HL-60 (cell line): ENCODE measurements at regions not wholly inside any gene's neighbourhood (a gene's known extent, or its start where the extent isn't known, plus 50 kb on each side); places are given as distances from the start of the nearest gene placed in this dataset.

Source experiments
- DNase-seq, 2 experiments: peaks; one replicate each; pipeline ENCODE4 v3.0.0-alpha.2; 2010 to 2020; ENCODE audit warnings: low read depth in 1 of 2, low spot score in 1 of 2
- H3K27ac ChIP-seq: fragments of 250-450 bp; sonication (Bioruptor Pico); replicated peaks from 2 replicates; pipeline ENCODE4 v1.5.1; 2020; ENCODE audit warnings: mild to moderate bottlenecking, moderate library complexity
- H3K27me3 ChIP-seq: fragments of 250-450 bp; sonication (Bioruptor Pico); 2 replicates; pipeline ENCODE4 v1.5.1; 2021; ENCODE audit warnings: mild to moderate bottlenecking, moderate library complexity; ENCODE audit not compliant: insufficient read depth, poor library complexity, severe bottlenecking
- H3K4me3 ChIP-seq: replicated peaks from 2 replicates; pipeline ENCODE4 v1.5.1; 2011; ENCODE audit warnings: mild to moderate bottlenecking, control low read depth, low read length; ENCODE audit not compliant: insufficient read depth
- GABPA ChIP-seq: IDR thresholded peaks from 2 replicates; pipeline ENCODE4 v1.6.1; 2012; ENCODE audit warnings: low read depth
- POLR2AphosphoS5 ChIP-seq: IDR thresholded peaks from 2 replicates; pipeline ENCODE4 v1.6.1; 2012; ENCODE audit warnings: low read depth
- SPI1 ChIP-seq: IDR thresholded peaks from 2 replicates; pipeline ENCODE4 v1.6.1; 2012; ENCODE audit warnings: low read depth, mild to moderate bottlenecking, borderline replicate concordance
- TF ChIP-seq, protein P1 (sequence below): IDR thresholded peaks from one replicate; pipeline ENCODE4 v1.5.1; 2011; ENCODE audit warnings: low read length, control low read depth, inconsistent platforms; ENCODE audit not compliant: insufficient read depth
- TF ChIP-seq, protein P2 (sequence below): IDR thresholded peaks from 2 replicates; pipeline ENCODE4 v1.6.1; 2012; ENCODE audit warnings: low read depth; ENCODE audit not compliant: insufficient replicate concordance

DNA sequence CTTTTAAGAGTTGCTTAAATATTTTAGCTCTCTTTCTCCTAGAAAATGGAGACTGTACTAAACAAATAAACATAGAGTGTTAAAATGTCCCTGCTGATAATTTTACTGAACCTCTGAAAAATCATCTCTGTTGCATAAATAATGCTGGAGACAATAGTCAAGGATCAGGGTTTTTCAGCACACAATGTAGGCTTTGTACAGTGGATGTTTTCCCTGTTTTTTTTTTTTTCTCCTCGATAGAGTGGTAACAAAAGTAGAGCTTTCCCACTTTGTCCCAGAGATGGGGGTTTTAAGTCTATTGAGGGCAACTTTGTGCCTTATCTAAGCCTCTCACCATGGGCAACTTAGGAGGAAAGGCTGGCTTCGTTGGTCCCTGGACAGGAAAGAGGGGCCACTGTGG, 222.6 kb upstream of the HDDC2 start:
- H3K27ac ChIP-seq, result no peak overlapping the region
- no peak overlapping the region for H3K4me3 ChIP-seq
- DNase-seq, result no peak
- TF ChIP-seq GABPA (no peak), SPI1 (no peak), POLR2AphosphoS5 (no peak)
- TF ChIP-seq, protein P1, sequence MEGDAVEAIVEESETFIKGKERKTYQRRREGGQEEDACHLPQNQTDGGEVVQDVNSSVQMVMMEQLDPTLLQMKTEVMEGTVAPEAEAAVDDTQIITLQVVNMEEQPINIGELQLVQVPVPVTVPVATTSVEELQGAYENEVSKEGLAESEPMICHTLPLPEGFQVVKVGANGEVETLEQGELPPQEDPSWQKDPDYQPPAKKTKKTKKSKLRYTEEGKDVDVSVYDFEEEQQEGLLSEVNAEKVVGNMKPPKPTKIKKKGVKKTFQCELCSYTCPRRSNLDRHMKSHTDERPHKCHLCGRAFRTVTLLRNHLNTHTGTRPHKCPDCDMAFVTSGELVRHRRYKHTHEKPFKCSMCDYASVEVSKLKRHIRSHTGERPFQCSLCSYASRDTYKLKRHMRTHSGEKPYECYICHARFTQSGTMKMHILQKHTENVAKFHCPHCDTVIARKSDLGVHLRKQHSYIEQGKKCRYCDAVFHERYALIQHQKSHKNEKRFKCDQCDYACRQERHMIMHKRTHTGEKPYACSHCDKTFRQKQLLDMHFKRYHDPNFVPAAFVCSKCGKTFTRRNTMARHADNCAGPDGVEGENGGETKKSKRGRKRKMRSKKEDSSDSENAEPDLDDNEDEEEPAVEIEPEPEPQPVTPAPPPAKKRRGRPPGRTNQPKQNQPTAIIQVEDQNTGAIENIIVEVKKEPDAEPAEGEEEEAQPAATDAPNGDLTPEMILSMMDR, result no peak
- TF ChIP-seq, protein P2, sequence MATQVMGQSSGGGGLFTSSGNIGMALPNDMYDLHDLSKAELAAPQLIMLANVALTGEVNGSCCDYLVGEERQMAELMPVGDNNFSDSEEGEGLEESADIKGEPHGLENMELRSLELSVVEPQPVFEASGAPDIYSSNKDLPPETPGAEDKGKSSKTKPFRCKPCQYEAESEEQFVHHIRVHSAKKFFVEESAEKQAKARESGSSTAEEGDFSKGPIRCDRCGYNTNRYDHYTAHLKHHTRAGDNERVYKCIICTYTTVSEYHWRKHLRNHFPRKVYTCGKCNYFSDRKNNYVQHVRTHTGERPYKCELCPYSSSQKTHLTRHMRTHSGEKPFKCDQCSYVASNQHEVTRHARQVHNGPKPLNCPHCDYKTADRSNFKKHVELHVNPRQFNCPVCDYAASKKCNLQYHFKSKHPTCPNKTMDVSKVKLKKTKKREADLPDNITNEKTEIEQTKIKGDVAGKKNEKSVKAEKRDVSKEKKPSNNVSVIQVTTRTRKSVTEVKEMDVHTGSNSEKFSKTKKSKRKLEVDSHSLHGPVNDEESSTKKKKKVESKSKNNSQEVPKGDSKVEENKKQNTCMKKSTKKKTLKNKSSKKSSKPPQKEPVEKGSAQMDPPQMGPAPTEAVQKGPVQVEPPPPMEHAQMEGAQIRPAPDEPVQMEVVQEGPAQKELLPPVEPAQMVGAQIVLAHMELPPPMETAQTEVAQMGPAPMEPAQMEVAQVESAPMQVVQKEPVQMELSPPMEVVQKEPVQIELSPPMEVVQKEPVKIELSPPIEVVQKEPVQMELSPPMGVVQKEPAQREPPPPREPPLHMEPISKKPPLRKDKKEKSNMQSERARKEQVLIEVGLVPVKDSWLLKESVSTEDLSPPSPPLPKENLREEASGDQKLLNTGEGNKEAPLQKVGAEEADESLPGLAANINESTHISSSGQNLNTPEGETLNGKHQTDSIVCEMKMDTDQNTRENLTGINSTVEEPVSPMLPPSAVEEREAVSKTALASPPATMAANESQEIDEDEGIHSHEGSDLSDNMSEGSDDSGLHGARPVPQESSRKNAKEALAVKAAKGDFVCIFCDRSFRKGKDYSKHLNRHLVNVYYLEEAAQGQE, result no peak
- H3K27me3 ChIP-seq, result peaks cover 15% of the 10 kb centered on the region

DNA sequence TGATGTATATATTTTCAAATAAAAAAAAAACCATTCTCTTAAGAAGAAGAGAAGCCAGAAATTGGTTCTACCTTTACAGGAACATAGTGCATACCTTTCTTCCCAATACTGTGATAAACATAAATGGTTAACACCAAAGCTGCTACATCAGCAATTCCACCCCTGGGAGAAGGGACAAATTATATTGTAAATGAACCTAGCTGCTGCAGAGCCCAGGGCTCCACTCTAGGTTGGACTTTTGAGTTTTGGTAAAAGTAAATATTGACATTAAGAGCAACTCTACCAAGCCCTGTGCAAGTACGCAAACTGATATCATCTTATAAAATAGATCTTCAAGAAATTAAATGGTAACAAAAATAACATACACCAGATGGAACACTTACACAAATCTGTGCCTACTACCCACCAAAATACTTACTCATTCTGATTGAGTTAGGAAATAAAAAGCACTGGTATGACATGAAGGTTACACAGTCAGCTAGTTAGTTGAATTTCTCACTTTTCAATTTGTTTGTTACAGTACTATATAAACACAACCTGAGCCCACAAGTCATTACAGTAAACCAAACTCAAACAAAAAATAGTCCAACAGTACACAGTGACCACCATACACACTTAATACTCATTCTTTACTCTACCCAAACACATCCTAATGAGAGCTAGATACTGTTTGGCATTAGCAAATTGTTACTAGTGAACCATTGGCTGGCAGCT, 223.3 kb upstream of the HEY2 start:
- no peak for TF ChIP-seq GABPA
- no peak for TF ChIP-seq POLR2AphosphoS5
- TF ChIP-seq, protein P1, result no peak
- no peak for TF ChIP-seq SPI1
- TF ChIP-seq, protein P2, result no peak

DNA sequence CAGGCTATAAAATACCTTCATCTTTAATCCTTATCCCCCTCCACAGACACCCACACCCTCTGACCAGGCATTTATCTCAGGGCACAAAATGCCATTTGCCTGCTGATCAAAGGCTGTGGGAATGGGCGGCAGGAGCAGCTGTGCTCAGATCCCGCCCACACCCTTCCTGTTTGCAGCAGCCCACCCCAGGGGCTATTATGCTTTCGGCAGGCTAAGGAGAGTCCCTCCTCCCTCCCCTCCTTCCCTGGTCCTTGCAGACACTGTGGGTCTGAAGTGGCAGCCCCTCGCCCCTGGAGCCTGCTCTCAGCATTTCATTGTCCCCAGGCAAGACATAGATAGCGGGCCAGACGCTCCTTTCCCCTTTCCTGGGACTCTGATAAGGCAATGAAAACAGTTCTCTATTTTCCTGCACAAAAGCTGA, 220.8 kb upstream of the HEY2 start:
- TF ChIP-seq POLR2AphosphoS5, result no peak
- no peak for TF ChIP-seq SPI1
- TF ChIP-seq, protein P2, result no peak
- TF ChIP-seq GABPA, result no peak
- TF ChIP-seq, protein P1, result no peak
- Histone ChIP-seq H3K27me3 (peaks cover 19% of the 10 kb centered on the region), H3K27ac (no peak overlapping the region), H3K4me3 (no peak overlapping the region)
- DNase-seq, result no peak

More for the DNA sequence above, 223.3 kb upstream of the HEY2 start:
- DNase-seq, result no peak
- Histone ChIP-seq H3K27ac (no peak overlapping the region), H3K27me3 (peaks cover 19% of the 10 kb centered on the region), H3K4me3 (no peak overlapping the region)
